Ishikawa (cell line): ENCODE measurements at regions not wholly inside any gene's neighbourhood (a gene's known extent, or its start where the extent isn't known, plus 50 kb on each side); places are given as distances from the start of the nearest gene placed in this dataset.

Experiments used
- MAX ChIP-seq: IDR thresholded peaks from 2 replicates; pipeline ENCODE4 v1.6.1; 2012
- REST ChIP-seq: IDR thresholded peaks from 2 replicates; pipeline ENCODE4 v1.6.1; 2012; ENCODE audit warnings: low read depth, mild to moderate bottlenecking

GRCh38 chr4:38493066-38493465 lies 170.9 kb upstream of the KLF3 start:
- no peak for TF ChIP-seq MAX
- no peak for TF ChIP-seq REST
